ENCODE measurements at regions not wholly inside any gene's neighbourhood (a gene's known extent, or its start where the extent isn't known, plus 50 kb on each side); places are given as distances from the start of the nearest gene placed in this dataset.

DNA sequence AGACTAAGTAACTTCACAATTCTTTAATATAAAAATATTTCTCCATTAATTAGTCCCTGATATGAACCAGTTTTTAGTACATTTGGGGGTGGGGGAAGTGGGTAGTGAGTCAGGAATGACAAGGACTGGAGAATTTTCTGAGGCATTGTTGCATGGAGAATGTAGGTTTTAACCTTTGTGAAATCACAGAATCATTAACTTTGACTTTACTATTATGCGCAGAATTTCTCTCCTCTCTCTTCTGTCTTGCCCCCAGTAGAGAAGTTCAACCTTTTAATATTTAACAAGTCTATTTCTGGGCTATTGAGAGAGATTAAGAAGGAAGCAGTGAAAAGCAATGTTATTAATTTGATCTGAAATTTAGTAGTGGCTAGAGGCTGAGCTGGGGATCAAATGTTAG, 597.0 kb downstream of the PCDH18 start:
- intact Hi-C loops (cut with micrococcal nuclease; ENCODE audit: unreplicated experiment), result no loop called here
- no peak overlapping the region for H3K4me3 ChIP-seq
- DNase-seq (ENCODE audit: low read depth, low spot score) (no peak), FAIRE-seq (no peak), ATAC-seq (no peak)
- no peak overlapping the region for H3K4me2 ChIP-seq (ENCODE audit: control insufficient read depth, insufficient read depth)
- H3K27ac ChIP-seq (ENCODE audit: control insufficient read depth, insufficient read depth), result no peak overlapping the region
- no peaks in the 10 kb centered on the region for H3K36me3 ChIP-seq (ENCODE audit: control insufficient read depth in 2 of 2, insufficient read depth in 2 of 2, low read length in 1 of 2)
- BruUV-seq (replicated peaks), result no TSS peak
- no peaks in the 10 kb centered on the region for H3K27me3 ChIP-seq (replicated peaks in 1 of 2; ENCODE audit: control insufficient read depth in 2 of 2, insufficient read depth in 2 of 2, low read length in 1 of 2)
- H3K79me2 ChIP-seq (ENCODE audit: control insufficient read depth, insufficient read depth, low read length), result no peaks in the 10 kb centered on the region
- no peak overlapping the region for H3K9ac ChIP-seq (ENCODE audit: control insufficient read depth, insufficient read depth, low read length)
- ChIA-PET POLR2A (no interaction called here), CTCF (interaction anchor here (0.6 kb wide), 1 partner anchor 1854 kb away, joined by 3 read pairs; no protein-coding TSS in a partner anchor), SMC1A (ENCODE audit: uncharacterized antibody, unreplicated experiment) (no interaction called here), RAD21 (ENCODE audit: unreplicated experiment) (no interaction called here)
- TF ChIP-seq KDM1A (IDR thresholded peaks at IDR 0.05; ENCODE audit: borderline replicate concordance), result no peak
- TF ChIP-seq ZNF24 (IDR thresholded peaks at IDR 0.05), result no peak
- no peak for TF ChIP-seq NR2F1 (conservative IDR thresholded peaks at IDR 0.05)
- no peak for TF ChIP-seq BHLHE40 (IDR thresholded peaks at IDR 0.05; ENCODE audit: borderline replicate concordance in 1 of 2, low read depth in 2 of 2, low read length in 1 of 2)
- no peak for TF ChIP-seq MTA2 (IDR thresholded peaks at IDR 0.05; ENCODE audit: low read depth)
- TF ChIP-seq EP300 (IDR thresholded peaks at IDR 0.05; ENCODE audit: borderline replicate concordance in 1 of 2, control insufficient read depth in 1 of 2, low read depth in 2 of 2, low read length in 2 of 2), result no peak
- no peak for TF ChIP-seq BRCA1 (IDR thresholded peaks at IDR 0.05; ENCODE audit: low read depth, low read length)
- no peak for TF ChIP-seq FOXK2 (IDR thresholded peaks at IDR 0.05)
- TF ChIP-seq CBX5 (IDR thresholded peaks at IDR 0.05; ENCODE audit: low read depth), result no peak
- no peak for TF ChIP-seq RBBP5 (conservative IDR thresholded peaks at IDR 0.05)
- TF ChIP-seq, protein P1, sequence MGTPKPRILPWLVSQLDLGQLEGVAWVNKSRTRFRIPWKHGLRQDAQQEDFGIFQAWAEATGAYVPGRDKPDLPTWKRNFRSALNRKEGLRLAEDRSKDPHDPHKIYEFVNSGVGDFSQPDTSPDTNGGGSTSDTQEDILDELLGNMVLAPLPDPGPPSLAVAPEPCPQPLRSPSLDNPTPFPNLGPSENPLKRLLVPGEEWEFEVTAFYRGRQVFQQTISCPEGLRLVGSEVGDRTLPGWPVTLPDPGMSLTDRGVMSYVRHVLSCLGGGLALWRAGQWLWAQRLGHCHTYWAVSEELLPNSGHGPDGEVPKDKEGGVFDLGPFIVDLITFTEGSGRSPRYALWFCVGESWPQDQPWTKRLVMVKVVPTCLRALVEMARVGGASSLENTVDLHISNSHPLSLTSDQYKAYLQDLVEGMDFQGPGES (IDR thresholded peaks at IDR 0.05), result no peak
- TF ChIP-seq BCL3 (IDR thresholded peaks at IDR 0.05; ENCODE audit: borderline replicate concordance, insufficient read depth, low read depth, low read length, poor library complexity, severe bottlenecking), result no peak
- TF ChIP-seq SP1 (IDR thresholded peaks at IDR 0.05; ENCODE audit: low read depth, low read length), result no peak
- in situ Hi-C loops (cut with MboI), result no loop called here
- H4K20me1 ChIP-seq (ENCODE audit: control insufficient read depth, insufficient read depth), result no peaks in the 10 kb centered on the region
- H2AFZ ChIP-seq (ENCODE audit: control insufficient read depth, low read depth, low read length), result no peak overlapping the region
- no peaks in the 10 kb centered on the region for H3K4me1 ChIP-seq (ENCODE audit: control insufficient read depth, insufficient read depth, low read length)
- WGBS (ENCODE audit: insufficient coverage, insufficient replicate concordance, low lambda C conversion rate, missing lambda C conversion rate), result 25% methylated on average over 1 of the region's 1 CpG
- no peaks in the 10 kb centered on the region for H3K9me3 ChIP-seq (replicated peaks; ENCODE audit: control insufficient read depth, insufficient read depth, low read length)
